ENCODE measurements at regions not wholly inside any gene's neighbourhood (a gene's known extent, or its start where the extent isn't known, plus 50 kb on each side); places are given as distances from the start of the nearest gene placed in this dataset.

DNA sequence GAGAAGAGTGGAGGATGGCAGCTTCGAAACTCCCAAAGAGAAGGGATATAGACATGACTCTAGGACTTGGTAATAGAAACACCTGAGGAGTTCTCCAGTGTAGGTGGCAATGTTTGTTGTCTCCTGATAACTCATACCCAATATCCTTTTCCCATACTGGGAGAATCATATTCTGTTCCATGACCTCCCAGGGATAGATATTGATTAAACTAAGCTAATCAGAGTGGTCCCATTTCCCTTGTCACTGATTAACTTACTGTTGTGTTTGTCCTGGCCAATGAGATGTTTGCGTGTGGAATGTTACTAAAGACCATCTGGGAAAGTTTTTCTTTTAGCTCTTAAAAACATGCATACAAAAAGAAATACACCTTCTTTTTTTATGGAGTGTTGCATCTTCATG is 85.6 kb downstream of the RPL22L1 start:
- no peak for DNase-seq (ENCODE audit: low read depth)

DNA sequence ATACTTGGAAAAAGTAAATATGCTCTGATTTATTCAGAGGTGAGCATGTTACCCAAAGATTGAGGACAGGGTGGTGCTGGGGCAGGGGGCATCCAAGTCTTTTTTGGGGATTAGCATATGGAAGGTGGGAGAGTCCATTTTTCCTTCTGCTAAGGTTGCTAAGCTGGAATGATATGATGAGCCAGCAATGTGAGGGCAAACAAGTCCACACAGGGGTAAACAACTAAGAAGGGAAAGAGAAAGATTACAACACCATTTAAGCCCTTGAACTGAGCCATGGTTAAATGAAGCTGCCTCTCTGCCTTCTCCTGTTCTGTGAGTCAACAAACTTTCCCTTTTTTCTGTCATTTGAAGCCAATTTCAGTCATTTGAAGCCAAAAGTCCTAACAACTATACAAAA is 89.0 kb downstream of the RPL22L1 start:
- DNase-seq (ENCODE audit: low read depth), result no peak

DNA sequence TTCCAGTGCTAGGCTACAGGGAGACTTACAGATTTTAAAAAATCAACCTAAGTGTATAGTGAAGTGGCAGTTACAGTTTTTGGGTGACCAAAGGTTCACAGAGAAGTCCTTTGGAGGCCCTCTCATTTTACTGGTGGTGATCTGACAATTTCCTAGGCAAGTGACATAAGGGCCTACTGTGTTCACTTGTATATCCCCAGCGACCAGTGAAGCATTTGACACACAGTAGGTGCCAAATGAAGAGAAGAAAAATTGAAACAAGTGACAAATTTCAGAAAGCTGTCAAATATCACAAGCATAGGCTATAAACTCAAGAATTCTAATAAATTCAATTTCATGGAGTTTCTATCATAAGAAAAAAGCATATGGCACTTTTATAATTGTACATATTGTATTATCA is 89.5 kb downstream of the RPL22L1 start:
- DNase-seq (ENCODE audit: low read depth), result no peak

DNA sequence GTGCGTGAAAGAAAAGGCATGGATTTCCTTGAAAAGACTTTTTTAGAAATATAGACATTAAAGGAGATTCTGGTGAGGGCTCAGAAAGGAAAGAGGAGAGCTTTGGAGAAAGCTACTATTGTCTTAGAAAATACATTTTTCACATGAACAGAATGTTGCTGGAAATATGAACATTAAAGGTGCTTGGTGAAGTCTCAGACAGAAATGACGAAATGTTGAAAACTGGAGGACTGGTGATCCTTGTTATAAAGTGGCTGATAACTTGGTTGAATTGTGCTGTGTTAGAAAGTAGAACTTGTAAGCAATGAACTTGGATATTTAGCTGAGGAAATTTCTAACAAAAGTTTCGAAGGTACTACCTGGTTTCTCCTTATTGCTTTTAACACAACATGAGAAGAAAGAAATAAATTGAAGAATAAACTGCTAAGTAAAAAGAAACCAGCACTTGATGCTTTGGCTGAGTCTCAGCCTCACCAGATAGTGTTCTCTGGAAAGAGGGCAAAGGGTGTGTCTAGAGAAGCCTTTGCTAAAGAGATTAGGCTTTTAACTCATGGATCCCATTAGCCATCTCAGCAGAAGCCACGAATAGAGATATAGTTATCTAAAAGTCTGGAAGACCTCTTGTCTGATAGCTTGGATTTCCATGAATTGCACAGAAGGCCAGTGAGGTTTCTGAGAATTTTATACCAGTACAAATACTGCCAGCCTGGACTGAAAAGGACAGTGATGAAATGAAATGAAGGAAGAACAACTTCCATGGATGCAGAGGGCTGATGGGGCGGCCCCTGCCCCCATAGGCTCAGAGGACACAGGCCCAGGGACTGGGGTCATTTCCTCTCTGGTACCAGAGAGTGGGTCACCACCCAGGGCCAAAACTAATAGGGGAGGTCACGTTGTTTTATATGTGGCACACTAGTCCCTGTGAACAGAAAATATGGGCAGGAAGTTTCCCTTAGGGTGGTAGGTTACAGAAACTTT is 91.5 kb downstream of the RPL22L1 start:
- DNase-seq (ENCODE audit: low read depth), result no peak

DNA sequence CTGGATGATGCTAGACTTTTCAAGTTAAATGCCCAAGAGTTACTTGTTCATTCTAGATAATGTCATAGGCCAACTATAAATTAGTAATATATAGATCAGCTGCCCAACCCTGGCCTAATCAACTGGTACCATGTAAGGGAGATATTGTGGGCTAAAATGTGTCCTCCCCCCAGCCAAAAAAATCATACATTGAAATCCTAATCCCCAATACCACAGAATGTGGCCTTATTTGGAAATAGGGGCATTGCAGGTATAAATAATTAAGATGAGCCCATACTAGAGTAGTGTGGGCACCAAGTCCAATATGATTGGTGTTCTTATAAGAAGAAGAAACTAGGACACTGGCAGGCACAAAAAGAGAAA is 92.5 kb downstream of the RPL22L1 start:
- no peak for DNase-seq (ENCODE audit: low read depth)

DNA sequence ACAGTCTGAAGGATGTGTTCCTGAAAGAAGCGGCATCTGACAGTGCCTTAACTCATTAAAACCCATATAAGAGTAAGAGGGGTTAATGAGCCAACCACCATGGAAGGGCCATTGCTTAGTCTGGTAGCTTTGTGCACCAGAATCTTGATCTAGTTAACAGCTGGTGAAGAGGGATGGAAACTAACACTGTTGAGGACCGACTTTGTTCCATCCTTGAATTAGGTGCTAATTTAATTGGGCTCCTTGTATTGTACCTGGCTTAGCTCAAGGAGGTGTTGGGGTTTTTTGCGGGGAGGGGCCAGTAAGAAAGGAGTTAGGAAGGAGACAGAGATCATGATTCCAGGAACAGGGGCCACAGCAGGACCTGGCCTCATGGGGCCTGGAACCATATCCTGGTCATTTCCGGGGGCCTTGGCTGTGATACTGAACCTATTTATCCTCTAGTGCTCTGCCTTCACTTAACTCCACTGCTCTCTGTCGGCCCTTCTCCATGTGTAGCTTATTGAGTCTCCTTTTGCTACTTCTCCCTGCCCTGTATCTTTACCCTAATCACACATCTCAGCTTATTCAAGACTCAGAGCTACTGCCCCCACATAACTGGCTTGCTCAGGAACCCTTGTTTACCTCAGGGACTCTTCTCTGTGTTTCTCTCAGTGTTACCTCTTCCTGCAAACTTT is 93.0 kb downstream of the RPL22L1 start:
- no peak for DNase-seq (ENCODE audit: low read depth)

DNA sequence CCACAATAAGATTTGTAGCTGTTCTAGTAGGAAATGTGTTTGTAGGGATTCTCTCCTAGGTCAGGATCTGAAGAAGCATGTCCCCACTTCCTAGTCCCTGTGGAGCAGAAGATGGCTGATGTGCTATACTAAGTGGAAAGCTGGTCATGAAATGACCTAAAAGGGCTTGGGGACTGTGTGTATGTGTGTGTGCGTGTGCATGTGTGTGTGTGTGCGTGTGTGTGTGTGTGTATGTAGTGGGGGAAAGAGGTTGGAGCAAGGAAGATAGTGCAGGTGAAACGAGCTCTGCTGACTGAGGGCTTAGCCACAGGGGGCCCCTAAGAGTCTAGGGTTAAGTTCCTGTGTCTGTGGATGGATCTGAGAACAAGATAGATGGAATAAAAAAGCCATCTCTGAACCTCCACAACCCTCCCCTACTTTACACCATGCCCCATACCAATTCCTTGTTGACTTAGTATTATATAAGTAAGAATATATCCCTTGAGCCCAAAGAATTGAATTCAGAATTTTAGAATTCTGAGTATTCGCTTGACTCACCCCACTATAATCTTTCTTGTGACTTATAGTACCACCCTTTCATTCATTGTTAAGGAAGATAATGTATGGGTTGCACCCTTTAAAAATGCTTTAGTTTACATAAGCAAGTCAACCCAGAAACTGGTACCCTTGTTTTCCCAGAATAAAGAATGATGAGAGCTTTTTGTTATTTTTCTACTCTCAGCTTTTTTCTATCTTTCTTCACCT is 96.1 kb downstream of the RPL22L1 start:
- DNase-seq (ENCODE audit: low read depth), result no peak

DNA sequence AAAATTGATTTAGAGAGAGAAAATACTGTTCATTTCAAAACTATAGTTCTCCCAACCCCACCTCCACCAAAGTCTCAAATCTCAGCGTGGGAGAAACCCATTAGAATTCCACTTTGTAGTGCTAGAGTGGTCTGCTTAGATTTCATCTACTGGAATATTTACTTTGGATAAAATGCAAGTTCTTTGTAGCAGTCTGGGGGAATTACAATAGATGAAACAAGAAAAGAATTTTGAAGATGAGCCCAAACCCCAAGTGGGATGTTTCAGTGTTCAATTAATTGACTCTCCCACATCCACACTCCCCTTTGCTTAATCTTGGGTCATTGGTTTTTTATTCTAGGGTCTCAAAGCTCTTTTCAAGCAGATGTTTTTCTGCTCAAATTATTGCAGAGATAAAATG is 97.8 kb downstream of the RPL22L1 start:
- DNase-seq (ENCODE audit: low read depth), result no peak

DNA sequence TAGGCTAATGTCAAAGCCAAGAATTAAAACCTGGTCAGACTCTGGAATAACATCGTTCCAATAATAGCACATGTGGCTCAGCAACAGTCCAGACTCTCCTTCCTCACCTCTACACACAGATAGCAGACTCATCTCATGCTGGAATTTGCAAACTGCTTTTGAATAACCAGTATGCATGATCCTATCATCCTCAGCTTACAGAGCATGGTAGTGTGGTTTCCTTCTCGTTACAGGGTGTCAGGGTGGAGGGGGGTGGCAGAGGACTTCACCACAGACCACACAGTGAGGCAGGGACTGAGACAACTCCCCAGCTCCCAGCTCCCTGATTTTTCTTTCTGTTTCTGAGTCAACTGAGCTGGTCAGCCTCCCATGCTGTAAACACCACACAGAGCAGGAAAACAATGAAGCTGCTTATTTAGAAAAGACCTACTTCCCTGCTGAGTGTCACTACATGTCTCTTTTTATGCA is 101.6 kb downstream of the RPL22L1 start:
- peak; percentile 76 for DNase-seq (ENCODE audit: low read depth)

DNA sequence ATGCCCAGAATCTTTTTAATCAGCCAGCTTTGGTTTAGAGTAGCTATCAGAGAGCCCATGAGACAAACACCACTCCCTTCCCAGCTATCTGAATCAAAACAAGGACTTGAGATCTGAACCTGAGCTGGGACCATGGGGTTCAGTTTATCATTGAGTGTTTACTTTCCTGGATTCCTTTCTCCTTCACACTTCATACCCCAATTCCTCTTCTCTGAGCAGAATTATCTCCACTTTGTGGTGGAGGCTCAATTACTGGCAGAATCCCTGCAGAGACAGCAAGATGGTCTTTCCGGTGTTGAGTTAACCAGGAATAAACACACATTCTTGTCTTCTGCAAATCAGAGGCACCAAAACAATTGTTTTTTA is 102.4 kb downstream of the RPL22L1 start:
- DNase-seq (ENCODE audit: low read depth), result no peak

DNA sequence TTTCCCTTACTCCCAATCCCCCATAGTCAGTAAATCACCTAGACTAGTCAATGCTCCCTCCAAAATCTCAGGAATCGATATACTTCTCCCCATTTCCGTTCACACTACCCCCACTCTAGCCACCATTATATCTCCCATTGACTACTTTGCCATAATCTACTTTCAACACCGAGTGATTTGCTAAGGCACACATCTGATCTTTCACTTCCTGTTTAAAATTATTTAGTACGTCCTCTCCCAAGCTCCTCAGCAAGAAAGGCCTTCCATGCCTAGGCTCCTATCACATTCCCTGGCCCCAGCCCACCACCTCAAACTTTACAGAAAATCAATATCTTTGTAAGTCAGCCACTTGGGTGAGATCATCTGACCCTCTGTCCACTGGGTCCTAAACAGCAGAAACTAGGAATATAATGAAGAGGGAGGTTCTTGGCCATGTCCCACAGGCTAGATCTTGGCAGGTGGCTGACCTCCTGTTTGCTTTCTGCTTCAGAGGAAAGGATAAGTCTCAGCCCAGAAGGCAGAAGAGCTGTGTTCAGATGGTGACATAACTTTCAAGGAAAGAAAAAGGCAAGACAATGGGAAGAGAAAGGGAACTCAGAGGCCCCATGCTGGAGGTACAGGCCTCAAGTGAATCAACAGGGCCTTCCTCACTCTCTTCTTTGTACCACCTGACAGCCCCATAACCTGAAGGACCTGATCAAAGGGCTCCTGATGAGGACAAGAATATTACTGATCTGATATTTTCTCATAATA is 103.0 kb downstream of the RPL22L1 start:
- DNase-seq (ENCODE audit: low read depth), result no peak

DNA sequence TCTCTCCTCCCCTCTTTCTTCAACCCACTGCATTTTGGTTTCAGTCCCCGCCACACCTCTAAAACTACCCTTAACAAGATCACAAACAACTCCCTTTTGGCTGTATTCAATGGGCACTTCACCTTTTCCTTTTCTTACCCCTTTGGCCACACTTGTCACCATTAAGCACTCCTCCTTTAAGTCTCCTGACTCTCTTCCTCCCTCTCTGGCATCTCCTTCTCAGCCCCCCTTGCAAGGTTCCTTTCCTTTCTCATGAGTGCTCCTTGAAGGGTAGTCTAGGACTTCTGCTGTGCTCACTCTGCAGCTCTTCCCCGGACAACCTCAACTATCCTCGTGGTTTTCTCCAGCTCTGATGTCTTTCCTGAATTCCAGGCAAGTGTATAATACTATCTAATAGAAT is 103.7 kb downstream of the RPL22L1 start:
- DNase-seq (ENCODE audit: low read depth), result no peak

DNA sequence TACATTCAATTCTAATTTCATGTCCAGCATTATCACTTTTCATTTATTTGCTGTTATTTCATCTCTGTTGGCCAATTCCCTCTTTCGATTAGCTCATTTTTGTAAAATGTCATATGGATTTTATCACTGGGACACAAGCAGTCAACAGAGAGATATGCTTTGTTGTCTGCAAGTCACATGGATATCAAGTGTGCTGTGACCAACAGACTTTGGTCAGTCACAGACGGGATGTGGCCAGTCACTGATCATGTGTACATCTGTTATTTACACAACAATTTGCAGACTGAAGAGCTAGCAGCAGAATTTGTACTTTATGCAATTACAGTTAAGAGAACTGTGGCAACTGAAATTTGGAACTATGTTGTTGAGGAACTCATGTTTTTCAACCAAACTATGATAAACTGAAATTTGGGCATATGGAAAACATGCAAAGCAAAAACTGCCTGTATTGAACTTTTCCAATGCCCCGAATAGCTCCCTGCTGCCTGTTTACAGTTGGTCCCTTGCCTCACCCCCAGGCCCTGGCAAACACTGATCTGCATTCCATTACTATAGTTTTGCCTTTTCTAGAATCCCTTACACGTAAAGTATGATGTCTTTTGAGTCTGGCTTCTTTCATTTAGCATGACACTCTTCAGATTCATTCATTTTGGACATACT is 104.4 kb downstream of the RPL22L1 start:
- no peak for DNase-seq (ENCODE audit: low read depth)

DNA sequence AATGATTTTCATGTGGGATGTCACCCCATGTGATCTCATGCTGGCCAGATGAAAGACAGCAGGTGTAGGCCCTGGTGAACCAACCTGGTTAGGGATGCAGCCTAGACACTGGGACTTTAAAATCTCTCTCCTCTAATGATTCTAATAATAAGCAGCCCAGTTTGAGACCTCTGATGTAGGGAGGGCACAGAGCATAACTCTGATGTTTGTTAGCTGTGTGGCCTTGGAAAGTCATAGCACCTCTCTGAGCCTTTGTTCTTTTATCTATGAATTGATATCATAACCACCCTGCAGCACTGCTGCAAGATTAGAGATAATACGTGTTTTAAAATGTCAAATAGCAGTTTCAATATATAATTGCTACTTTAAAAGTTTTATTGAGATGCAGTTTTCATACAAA is 106.0 kb downstream of the RPL22L1 start:
- DNase-seq (ENCODE audit: low read depth), result no peak

DNA sequence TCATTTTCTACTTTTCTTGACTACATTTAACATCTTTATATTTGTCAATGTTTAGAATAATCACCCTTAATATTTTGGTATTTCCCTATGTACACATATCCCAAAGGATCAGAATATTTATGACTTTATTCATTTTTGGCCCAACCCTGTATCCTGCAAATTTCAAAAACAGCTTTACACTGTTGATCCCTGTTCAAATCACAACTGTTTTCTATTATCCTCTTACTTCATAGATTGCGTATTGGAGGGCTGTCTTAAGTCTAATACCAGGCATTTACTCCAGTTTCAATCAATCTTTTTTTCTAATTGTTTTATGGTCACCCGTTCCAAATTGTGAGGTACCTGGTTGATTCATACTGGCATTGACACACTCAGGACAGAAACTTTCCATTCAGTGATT is 107.9 kb downstream of the RPL22L1 start:
- DNase-seq (ENCODE audit: low read depth), result no peak

DNA sequence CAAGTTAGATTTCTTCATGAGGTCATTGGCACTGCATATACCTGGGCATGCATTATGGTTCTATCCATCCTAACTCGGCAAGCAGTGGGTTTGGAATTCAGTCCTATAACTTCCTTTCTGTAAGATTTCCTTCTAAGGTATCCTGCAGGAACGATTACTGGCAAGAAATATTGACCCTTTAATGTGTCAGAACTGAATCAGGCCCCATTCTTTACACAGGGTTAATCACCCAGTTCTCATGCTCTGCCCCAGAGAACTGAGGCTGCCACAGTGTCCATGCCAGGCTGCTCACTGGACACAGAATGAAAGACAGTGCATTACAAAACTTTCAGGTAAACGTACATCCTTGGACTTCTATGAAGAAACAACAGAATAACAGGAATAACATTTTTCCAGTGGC is 108.9 kb downstream of the RPL22L1 start:
- peak; percentile 35 for DNase-seq (ENCODE audit: low read depth)

DNA sequence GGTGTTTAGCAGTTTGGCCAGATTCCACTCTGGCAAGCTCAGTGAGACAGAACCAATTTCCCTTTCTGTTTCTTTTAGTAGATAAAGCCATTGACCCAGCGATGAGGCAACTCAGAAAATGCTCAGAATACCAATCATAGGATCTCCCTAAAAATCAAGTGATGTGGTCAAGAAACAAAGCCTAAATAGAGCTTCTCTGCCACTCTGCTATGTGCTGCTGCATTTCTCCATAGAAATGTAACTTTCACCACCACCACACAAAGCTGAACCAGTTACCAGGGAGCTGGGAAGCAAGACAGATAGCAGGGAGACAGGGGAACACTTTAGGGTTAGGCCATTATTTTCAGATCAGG is 109.8 kb downstream of the RPL22L1 start:
- no peak for DNase-seq (ENCODE audit: low read depth)

DNA sequence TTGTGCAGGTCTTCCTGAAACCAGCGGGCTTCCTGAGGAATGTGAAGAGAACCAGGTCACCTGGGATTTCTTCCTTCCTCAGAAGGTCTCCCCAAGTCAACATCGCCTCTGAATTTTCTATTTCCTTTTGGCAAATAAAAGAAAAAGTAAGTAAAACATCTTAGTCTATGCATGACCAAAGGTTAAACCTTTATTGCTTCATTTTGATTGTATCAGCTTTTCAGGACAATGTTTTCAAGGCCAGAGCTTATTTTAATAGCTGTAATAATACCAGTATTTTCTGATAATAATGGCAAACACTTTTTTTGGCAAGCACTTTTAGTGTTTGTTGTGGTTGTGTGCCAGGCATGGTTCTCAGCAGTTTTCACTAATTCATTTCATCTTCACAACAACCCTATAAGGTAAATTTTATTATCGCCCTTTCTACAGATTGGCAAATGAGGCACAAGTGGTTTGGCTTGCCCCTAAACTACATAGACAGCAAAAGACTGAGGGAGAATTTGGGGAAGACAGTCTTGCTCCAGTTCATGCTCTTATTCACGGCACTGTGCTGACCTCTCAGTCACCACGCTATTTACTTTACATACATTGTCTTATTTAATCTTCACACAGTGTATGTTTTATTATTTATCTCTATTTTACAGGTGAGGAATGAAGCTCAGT is 110.4 kb downstream of the RPL22L1 start:
- DNase-seq (ENCODE audit: low read depth), result no peak

DNA sequence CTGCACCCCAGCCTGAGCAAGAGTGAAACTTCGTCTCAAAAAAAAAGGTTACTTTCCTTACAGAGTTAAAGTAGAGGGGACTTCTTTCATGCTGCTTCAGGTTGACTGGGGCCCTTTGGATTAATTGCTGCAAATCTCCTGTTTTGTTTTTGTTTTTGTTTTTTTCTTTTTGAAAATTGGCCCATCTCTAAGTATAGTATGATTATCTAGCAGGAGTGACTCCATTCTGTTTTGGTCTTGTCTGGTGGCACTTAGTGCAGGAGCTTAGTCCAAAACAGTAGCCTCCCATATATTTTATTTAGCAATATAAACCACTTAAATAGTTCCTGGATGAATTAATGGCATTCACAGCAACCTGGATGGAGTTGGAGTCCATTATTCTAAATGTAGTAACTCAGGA is 113.0 kb downstream of the RPL22L1 start:
- DNase-seq (ENCODE audit: low read depth), result no peak

DNA sequence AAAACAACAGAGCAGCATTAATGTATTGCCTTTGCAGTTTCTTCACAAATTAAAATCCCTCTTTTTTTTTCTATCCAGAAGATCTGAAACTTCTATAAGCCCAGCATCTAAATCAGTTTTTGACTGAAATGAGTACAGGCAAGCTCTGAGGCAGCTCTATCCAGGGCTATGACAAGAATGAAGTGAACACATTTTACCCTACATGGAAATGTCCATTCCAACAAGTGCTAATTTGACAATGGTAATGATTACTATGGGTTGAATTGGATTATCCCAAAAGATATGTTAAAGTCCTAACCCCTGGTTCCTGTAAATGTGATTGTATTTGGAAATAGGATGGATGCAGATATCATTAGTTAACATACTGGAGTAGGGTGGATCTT is 115.7 kb downstream of the RPL22L1 start:
- DNase-seq (ENCODE audit: low read depth), result no peak

Measured in HT1080 (cell line).